ENCODE measurements at regions not wholly inside any gene's neighbourhood (a gene's known extent, or its start where the extent isn't known, plus 50 kb on each side); places are given as distances from the start of the nearest gene placed in this dataset.

GRCh38 chr9:13491493-13492424, 212.3 kb upstream of the MPDZ start:
- CTCF ChIA-PET, result no interaction called here
- no peak for DNase-seq (ENCODE audit: extremely low spot score)
- POLR2A ChIA-PET, result no interaction called here
- no peak for TF ChIP-seq TARDBP (IDR thresholded peaks at IDR 0.05)
- no peak for TF ChIP-seq FOXM1 (IDR thresholded peaks at IDR 0.05; ENCODE audit: borderline replicate concordance)
- TF ChIP-seq SP1 (IDR thresholded peaks at IDR 0.05), result no peak
- TF ChIP-seq LEF1 (IDR thresholded peaks at IDR 0.05; ENCODE audit: borderline replicate concordance), result no peak
- no peak for TF ChIP-seq BHLHE40 (IDR thresholded peaks at IDR 0.05; ENCODE audit: borderline replicate concordance)
- TF ChIP-seq FOXK2 (IDR thresholded peaks at IDR 0.05), result no peak
- no peak for TF ChIP-seq SUZ12 (IDR thresholded peaks at IDR 0.05)
- no peak for TF ChIP-seq FOXA1 (IDR thresholded peaks at IDR 0.05)
- no peak for TF ChIP-seq CTBP1 (IDR thresholded peaks at IDR 0.05; ENCODE audit: borderline replicate concordance)
- TF ChIP-seq HDGF (IDR thresholded peaks at IDR 0.05; ENCODE audit: borderline replicate concordance), result no peak
- TF ChIP-seq, protein P1, sequence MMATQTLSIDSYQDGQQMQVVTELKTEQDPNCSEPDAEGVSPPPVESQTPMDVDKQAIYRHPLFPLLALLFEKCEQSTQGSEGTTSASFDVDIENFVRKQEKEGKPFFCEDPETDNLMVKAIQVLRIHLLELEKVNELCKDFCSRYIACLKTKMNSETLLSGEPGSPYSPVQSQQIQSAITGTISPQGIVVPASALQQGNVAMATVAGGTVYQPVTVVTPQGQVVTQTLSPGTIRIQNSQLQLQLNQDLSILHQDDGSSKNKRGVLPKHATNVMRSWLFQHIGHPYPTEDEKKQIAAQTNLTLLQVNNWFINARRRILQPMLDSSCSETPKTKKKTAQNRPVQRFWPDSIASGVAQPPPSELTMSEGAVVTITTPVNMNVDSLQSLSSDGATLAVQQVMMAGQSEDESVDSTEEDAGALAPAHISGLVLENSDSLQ (IDR thresholded peaks at IDR 0.05), result no peak
- TF ChIP-seq ARNT (IDR thresholded peaks at IDR 0.05), result no peak

GRCh38 chr9:13491138-13491492, 211.6 kb upstream of the MPDZ start:
- no peak for DNase-seq (ENCODE audit: extremely low spot score)
- TF ChIP-seq ZNF384 (IDR thresholded peaks at IDR 0.05) (no peak), ARNT (IDR thresholded peaks at IDR 0.05) (no peak), BHLHE40 (IDR thresholded peaks at IDR 0.05; ENCODE audit: borderline replicate concordance) (no peak), L3MBTL2 (conservative IDR thresholded peaks at IDR 0.05) (no peak), NFRKB (IDR thresholded peaks at IDR 0.05) (no peak), HDGF (IDR thresholded peaks at IDR 0.05; ENCODE audit: borderline replicate concordance) (no peak), ELF4 (IDR thresholded peaks at IDR 0.05) (no peak), SUZ12 (IDR thresholded peaks at IDR 0.05) (no peak)
- TF ChIP-seq, protein P1 (IDR thresholded peaks at IDR 0.05), result no peak
- CTCF ChIA-PET, result no interaction called here
- POLR2A ChIA-PET, result no interaction called here

DNA sequence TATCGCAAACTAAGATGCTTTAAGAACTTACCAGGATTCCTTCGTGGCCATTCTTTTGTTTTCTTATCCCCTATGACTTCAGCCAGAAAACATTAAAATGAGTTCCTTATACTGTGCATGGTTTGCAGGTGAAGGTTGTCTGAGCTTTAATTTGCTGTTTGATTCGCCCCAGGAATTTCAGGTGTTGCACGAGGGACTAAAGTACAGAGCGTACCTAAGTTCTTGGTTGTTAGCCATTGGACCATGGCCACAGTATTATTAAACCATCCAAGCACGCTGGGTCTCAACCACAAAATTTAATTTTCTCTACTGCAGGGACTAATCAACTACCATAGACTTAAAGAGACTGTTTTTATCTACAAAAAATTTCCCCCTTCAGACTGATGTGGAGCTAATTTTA, 208.4 kb upstream of the MPDZ start:
- POLR2A ChIA-PET, result no interaction called here
- DNase-seq (ENCODE audit: extremely low spot score), result no peak
- CTCF ChIA-PET, result no interaction called here
- TF ChIP-seq ELF4 (IDR thresholded peaks at IDR 0.05), result no peak
- no peak for TF ChIP-seq L3MBTL2 (conservative IDR thresholded peaks at IDR 0.05)
- no peak for TF ChIP-seq HDGF (IDR thresholded peaks at IDR 0.05; ENCODE audit: borderline replicate concordance)
- TF ChIP-seq LEF1 (IDR thresholded peaks at IDR 0.05; ENCODE audit: borderline replicate concordance), result no peak
- no peak for TF ChIP-seq SP1 (IDR thresholded peaks at IDR 0.05)
- no peak for TF ChIP-seq FOXA1 (IDR thresholded peaks at IDR 0.05)
- TF ChIP-seq, protein P1 (IDR thresholded peaks at IDR 0.05), result no peak
- no peak for TF ChIP-seq ZNF384 (IDR thresholded peaks at IDR 0.05)

DNA sequence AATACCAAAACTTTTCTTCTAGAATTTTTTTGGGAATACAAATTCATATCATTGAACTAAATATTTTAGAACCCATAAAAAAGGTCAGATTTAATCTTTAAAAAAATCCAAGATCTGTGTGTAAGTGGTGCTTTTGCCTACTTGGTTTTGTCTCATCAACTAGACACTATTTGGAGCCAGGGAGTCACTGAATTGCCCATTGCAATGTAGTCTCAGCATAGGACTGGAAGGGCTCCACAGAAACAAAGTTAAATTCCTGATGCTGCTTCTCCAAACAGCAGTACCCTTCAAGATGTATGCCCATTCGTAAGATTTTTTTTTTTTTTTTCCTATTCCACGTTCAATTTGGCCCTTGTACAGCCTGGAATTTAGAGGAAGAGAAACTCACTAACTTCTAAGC, 208.0 kb upstream of the MPDZ start:
- DNase-seq (ENCODE audit: extremely low spot score), result no peak
- ChIA-PET POLR2A (no interaction called here), CTCF (no interaction called here)
- TF ChIP-seq TARDBP (IDR thresholded peaks at IDR 0.05) (no peak), ELF4 (IDR thresholded peaks at IDR 0.05) (no peak), L3MBTL2 (conservative IDR thresholded peaks at IDR 0.05) (no peak), FOXM1 (IDR thresholded peaks at IDR 0.05; ENCODE audit: borderline replicate concordance) (no peak), ARNT (IDR thresholded peaks at IDR 0.05) (no peak), SP1 (IDR thresholded peaks at IDR 0.05) (no peak), FOXK2 (IDR thresholded peaks at IDR 0.05) (no peak), NFRKB (IDR thresholded peaks at IDR 0.05) (no peak), FOXA1 (IDR thresholded peaks at IDR 0.05) (no peak), CTBP1 (IDR thresholded peaks at IDR 0.05; ENCODE audit: borderline replicate concordance) (no peak), ZNF384 (IDR thresholded peaks at IDR 0.05) (no peak), HDGF (IDR thresholded peaks at IDR 0.05; ENCODE audit: borderline replicate concordance) (no peak), LEF1 (IDR thresholded peaks at IDR 0.05; ENCODE audit: borderline replicate concordance) (no peak), BHLHE40 (IDR thresholded peaks at IDR 0.05; ENCODE audit: borderline replicate concordance) (no peak), SUZ12 (IDR thresholded peaks at IDR 0.05) (no peak)
- TF ChIP-seq, protein P1 (IDR thresholded peaks at IDR 0.05), result no peak

DNA sequence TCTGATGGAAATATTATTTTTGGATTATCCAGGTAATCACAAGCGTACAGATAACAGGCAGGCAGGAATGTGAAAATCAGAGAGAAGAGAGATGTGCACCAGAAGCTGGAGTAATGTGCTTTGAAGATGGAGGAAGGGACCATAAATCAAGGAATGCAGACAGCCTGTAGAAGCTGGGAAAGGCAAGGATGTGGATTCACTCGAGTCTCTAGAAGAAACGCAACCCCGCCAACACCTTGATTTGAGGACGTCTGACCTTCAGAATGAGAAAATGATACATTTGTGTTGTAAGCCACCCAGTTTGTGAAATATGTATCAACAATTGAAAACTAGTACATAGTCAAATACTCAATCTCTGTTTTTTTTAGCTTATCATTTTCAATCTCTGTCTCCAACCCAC, 207.6 kb upstream of the MPDZ start:
- no peak for DNase-seq (ENCODE audit: extremely low spot score)
- TF ChIP-seq, protein P1 (IDR thresholded peaks at IDR 0.05), result peak; percentile 47; the same call in 1 of the 2 replicates
- no peak for TF ChIP-seq SP1 (IDR thresholded peaks at IDR 0.05)
- no peak for TF ChIP-seq ELF4 (IDR thresholded peaks at IDR 0.05)
- no peak for TF ChIP-seq ARNT (IDR thresholded peaks at IDR 0.05)
- ChIA-PET CTCF (no interaction called here), POLR2A (no interaction called here)

Data from HEK293T (cell line).